Stromal cell of bone marrow (primary cell): ENCODE measurements at regions not wholly inside any gene's neighbourhood (a gene's known extent, or its start where the extent isn't known, plus 50 kb on each side); places are given as distances from the start of the nearest gene placed in this dataset.
A peak's percentile ranks its signal among the peaks of the same experiment; 100 is the strongest.
"Not testable (repeated sequence)": the region's sequence is repeated elsewhere in the genome, so short reads cannot be mapped to it uniquely, and the experiment has no call there.

ENCODE experiments used
- DNase-seq: peaks from one replicate; pipeline ENCODE4 v3.0.0-alpha.2; 2012; ENCODE audit warnings: low read depth

GRCh38 chr10:118467200-118467599, 125.1 kb upstream of the FAM204A start:
- no peak for DNase-seq

DNA sequence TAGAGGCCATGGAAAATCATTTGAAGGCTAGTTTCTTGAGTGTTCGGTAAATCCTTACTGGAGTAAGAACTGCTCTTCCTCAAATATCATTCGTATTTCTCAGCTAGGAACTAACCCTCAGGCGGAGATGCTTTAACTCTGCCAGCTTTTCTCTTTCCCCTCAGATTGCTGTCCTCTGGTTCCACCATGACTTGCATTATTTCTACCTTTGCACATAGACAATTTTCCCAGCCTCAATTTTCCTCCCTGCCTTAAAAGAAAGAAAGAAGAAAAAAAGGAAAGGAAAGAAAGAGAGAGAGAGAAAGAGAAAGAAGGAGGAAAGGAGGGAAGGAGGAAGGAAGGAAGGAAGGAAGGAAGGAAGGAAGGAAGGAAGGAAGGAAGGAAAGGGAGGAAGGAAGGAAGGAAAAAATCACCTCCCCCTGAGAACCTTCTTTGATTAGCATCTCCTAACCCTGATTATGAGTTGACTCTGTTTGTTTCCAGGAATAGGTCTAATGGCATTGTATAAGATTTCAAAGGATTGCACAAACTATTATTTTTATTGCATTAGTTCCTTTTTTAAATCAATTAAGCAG, 123.3 kb upstream of the FAM204A start:
- no peak for DNase-seq

DNA sequence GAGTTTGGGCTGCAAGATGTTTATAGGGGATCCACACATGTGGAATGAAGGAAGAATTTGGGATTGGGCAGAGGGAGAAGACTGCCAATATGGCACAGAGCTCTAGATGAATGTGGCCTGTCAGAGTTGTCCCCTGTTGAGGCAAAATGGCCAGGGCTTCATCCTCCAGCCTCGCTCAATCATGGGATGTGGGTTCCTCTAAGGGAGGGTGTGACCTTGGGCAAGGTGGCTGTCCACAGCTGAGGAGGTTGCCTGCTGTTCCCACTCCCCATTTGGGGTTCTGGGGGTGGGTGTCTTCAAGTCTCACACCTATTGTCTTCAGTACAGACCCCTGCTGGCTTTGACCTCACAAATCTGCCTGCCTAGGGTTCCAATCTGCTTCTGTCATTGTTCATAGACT, 121.6 kb upstream of the FAM204A start:
- DNase-seq, result no peak

DNA sequence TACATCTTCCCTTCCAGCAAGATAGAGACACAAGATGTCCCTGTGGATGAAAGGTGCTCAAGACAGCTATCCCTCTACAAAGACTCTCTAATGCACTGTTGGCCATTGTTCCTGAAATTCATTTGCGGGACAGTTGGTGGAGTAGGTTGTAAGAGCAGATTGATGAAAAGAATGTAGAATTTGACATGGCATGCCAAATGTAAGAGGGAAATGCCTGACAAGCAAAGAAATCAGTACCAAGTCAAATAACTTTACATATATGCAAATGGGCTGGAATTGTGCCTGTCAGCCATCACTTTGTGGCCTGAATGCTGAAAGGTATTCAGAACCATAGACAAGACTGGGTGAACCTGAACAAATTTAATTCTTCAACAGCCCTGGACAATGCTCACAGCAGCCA, 120.3 kb upstream of the FAM204A start:
- no peak for DNase-seq

- peak; percentile 42 for DNase-seq
Observed at GRCh38 chr10:118459642-118460193, 117.6 kb upstream of the FAM204A start.

DNA sequence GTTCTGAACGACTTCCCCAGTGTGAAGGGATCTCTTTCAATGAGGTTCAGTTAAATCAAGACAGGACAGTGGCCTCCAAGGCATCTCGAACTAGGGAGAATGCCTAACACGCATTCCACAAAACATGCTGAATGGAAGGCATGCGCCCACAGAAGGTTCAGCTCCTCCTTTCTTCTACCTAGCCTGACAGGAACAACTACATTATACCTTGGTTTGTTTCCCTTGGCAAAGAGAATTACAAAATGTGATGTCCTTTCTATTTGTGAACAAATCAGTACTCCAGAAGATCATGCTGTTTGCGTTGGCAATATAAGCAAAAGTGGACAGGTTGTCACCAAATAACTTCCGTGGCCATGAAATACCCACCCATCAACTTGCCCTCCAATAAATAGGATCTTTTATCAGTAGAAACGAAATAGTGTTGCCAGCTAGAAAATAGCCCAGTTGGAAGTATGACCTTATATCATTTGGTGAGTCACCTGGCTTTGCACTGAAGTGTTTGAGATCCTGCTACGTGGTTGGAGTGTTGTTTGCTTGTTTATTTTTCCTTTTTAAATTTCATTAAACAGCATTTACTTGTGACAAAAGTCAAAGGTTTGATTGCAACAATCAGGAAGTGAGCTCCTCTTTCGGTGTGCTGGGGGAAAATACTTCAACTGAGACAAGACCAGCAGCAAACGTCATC, 117.0 kb upstream of the FAM204A start:
- DNase-seq, result no peak

DNA sequence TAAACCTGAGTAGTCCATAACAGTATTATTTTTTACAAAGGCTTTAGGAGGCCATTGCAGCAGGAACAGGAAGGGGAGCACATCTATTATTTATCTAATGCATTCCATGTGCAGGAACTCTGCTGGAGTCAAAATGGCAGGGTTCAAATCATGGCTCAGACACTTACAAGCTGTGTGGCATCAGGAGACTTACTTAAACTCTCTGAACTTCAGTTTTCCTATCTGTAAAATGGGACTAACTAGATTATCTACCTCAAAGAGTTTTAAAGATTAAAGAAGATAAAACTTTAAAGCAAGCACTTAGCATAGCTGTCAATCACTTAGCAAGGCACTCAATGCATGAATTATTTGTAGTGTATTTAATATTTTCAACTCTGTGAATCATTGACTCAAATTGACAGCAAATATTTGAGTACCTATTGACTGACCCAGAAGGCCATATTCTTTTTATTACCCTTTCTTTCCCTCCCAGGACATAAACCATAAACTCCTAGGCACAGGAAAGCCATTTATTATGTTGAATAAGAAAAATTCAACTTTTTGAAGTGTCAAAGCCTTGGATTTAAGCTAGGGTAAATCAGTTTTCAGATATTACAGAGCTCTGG, 115.8 kb upstream of the FAM204A start:
- DNase-seq, result no peak

DNA sequence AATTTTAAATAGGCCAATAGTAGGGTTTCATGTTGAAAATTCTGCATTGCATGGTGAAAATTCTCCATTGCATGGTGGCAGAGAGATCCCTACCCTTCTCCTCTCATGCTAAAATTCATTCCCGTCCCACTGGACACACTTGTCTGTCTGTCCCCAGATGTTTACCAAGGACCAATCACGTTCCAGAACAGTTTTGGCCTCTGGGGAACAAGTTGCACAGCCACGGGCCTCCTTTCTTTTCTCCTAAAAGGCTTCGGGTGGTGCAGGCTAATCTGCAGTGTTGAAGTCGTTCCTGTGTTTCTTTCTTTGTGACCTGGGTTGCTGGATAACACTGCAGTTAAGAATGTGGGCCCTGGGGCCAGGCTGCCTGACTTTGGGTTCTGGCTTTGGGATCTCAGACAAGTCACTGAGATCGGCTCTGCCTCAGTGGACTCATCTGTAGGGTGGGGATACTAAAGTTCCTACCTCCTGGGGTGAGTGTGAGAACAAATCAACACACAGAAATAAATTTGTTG, 113.1 kb upstream of the FAM204A start:
- DNase-seq, result no peak

DNA sequence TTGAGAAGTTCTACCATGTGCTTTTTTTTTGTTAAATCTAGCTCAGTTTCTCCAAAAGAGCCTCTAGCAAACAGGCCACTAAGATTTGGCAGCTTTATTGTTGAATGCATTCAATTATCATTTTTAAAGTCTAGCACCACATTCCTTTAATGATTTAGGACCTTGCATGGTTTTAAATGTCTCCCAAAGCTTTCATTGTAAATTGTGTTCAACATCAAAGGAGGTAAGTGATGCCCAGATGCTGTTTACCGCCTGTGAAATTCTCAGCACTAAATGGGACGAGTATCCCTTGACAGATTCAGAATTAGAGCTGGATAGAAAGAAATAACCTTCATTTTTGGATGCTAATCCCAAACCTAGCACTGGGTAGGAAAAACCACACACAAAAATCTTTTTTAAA, 112.1 kb upstream of the FAM204A start:
- DNase-seq, result no peak

- no peak for DNase-seq
Observed at GRCh38 chr10:118452098-118452497, 110.0 kb upstream of the FAM204A start.

GRCh38 chr10:118449521-118449920, 107.4 kb upstream of the FAM204A start:
- no peak for DNase-seq

GRCh38 chr10:118448744-118449143, 106.6 kb upstream of the FAM204A start:
- no peak for DNase-seq

DNA sequence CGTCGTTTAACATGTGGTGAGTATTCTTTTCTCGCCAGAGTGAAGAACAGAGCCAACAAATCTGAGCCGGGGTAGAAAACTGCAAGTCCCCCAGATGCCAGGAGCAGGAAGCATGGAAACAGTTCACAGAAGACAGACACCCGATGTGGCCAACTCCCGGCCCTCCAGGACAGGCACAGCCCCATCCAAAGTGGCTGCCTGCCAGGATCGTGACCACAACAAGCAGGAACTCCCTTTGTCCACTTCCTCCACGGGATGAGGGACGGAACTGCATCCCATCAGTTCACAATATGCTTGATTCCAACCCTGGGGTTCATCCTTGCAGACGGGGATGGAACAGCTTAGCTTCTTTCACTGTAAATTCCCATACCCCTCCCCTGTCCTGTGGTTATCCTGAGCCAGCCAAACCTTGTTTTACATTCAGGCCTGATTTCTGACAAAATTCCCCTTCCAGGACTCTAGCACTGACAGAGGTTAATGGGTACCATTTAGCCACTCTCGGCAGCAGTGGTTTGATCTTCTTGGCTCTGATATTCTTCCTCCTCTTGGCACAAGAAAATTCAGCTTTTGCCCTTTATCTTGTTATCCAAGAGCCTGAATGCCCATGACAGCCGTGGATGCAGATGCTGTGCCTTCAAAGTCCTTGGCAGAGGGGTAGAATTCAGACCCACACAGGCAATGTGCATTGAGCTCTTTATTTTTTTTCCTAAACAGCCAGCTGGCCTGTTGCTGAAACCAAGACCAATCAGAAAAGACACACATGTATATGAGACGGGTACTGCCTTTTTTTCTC, 105.5 kb upstream of the FAM204A start:
- peak; percentile 7 for DNase-seq

DNA sequence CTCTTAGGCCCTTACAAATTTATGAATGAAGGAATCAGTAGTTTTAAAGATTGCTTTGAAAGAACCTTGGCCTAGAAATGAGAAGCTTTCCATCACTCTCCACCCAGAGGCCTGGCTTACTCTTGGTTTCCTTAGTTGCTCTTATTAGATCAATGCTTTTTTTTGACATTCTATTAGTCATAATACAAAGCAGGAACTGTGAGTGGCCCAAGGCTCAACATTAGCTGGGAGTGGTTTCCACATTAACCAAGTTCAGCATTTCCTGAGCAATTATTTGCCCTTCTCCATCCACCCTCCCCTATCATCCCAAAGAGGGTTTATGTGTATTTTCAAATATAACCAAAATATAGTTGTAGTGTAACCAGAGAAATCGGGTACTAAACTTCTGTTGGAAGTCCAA, 103.4 kb upstream of the FAM204A start:
- no peak for DNase-seq

- no peak for DNase-seq
Observed at GRCh38 chr10:118444069-118444468, 101.9 kb upstream of the FAM204A start.

DNA sequence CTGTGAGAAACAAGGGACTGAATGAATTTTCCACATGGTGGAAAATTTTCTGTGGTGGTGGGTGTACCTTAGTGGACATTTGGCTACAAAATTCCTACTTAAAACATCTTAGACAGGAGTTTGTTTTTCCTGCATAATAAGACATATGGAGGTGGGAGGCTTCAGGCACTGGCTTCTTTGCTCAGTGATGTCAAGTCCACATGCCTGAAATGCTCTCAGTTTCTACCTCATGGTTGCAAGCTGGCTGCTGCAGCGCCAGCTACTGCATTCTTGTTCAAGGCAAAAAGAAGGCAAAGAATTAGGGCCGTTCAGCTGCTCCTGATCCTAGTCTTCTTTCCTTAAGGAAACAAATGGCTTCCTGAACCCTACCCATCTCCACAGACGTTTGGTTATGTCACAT, 99.9 kb upstream of the FAM204A start:
- no peak for DNase-seq

DNA sequence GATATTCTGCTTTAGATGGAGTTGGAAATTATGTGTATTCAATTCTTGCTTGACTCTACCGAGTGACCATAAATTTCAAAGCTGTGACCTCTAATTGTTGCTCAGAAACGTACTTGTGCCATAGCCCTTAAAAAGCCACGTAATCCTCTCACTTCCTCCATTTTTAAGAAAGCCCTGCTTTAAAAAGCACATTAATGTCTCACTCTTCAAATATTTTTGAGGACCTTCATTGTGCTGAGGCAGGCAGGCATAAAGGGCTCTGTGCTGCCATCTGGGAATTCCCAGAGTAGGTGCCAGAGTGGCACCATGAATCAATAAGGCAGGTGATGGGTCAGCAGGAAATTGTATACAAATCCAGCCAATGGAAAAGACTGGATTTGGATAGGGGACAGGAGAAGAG, 97.7 kb upstream of the FAM204A start:
- DNase-seq, result no peak

GRCh38 chr10:118436742-118437141, 94.6 kb upstream of the FAM204A start:
- DNase-seq, result no peak

DNA sequence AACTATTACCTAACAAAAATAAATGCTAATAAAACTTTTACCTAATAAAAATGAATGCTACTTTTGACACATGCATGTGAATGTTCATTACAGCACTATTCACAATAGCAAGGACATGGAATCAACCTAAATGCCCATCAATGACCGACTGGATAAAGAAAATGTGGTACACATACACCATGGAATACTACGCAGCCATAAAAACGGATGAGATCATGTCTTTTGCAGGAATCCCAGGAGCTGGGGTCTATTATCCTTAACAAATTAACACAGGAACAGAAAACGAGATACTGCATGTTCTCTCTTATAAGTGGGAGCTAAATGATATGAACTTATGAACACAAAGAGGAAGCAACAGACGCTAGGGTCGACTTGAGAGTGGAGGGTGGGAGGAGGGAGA, 88.1 kb upstream of the FAM204A start:
- DNase-seq, result no peak

DNA sequence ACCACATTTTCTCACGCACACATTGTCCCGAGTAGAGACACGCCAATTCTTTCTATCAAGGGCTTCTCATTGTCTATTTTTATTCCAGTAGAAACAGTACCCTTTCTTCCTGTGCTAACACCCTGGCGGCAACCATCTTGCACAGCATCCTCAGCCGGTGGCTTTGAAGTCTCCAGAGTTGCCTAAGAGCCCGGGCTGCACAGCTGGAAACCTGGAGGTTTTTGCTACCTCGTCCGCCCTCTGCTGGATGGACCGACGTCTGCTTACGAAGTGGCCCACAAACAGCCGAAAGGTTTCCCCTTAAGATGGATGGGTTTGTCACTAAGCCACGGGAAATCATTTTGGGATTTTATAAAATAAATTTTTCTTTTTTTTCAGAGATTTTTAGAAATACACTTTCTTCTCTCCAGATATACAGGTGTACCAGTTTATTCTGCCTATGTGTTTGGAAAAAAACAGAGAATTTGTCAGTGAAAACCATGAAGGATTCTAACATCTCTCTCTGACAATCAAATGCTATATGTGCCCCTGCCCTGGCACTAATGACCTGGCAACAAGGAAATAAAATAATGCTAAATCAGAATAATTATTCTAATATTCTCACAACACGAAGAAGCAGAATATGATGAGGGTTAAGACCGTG, 81.8 kb upstream of the FAM204A start:
- peak; percentile 67 for DNase-seq

GRCh38 chr10:118422241-118422640, 80.1 kb upstream of the FAM204A start:
- DNase-seq, result no peak

DNA sequence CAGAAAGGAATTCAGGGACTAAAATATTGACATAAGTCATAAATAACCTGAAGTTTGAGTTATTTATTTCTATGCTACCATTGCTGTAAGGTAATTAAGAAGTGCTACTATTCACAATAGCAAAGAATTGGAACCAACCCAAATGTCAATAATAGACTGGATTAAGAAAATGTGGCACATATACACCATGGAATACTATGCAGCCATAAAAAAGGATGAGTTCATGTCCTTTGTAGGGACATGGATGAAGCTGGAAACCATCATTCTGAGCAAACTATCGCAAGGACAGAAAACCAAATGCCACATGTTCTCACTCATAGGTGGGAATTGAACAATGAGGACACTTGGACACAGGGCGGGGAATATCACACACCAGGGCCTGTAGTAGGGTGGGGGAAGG, 77.9 kb upstream of the FAM204A start:
- DNase-seq, result not testable (repeated sequence)
